Stimulated activated CD8-positive, alpha-beta memory T cell treated with anti-CD3 and anti-CD28 coated beads, Interleukin-4, amount 100 ng/mL, for 48 hours (primary cell): ENCODE measurements at regions not wholly inside any gene's neighbourhood (a gene's known extent, or its start where the extent isn't known, plus 50 kb on each side); places are given as distances from the start of the nearest gene placed in this dataset.

ENCODE experiments used
- DNase-seq: peaks from one replicate; pipeline ENCODE4 v3.0.0-alpha.2; 2020

DNA sequence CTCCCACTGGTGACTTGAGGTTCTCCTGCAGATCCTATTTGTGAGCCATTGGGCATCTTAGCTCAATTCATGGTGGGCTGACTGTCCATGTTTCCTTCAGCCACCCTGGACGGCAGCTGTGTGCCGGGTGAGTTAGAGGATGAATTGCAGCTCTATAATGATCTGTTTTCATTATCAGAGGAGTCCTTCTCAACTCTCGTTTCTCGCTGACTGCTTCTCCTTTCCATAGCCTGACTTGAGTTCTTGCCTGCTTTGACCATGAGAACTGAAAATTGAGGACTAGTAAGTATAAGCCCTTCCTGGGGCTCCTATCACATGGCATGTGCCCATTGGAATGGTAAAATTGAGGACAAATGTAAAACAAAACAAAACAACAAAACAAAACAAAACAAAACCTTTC, 121.8 kb downstream of the CDC42EP3 start:
- no peak for DNase-seq

DNA sequence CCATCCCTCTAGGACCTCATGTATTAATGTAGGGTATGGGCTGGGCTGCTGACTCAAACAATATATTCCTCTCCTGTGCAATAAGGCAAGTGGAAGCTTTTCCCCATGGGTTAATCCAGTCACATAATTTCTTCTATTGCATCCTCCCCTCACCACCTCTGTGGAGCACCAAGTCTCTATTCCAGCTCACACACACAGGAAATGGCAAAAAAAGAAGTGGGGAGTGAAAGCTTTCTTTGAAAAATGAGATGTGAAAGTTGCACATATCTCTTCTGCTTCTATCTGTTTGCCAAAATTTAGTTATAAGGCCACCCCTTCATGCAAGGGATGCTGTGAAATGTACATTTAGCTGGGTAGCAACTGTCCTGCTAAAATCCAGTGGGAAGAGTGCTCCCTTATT, 121.3 kb downstream of the CDC42EP3 start:
- DNase-seq, result no peak

- DNase-seq, result no peak
Observed at GRCh38 chr2:37551783-37552182, 119.7 kb downstream of the CDC42EP3 start.

GRCh38 chr2:37552339-37552738, 119.1 kb downstream of the CDC42EP3 start:
- no peak for DNase-seq

- no peak for DNase-seq
Observed at GRCh38 chr2:37553411-37554154, 117.9 kb downstream of the CDC42EP3 start.

- no peak for DNase-seq
Observed at GRCh38 chr2:37554155-37554510, 117.3 kb downstream of the CDC42EP3 start.

- no peak for DNase-seq
Observed at GRCh38 chr2:37554687-37555086, 116.8 kb downstream of the CDC42EP3 start.

GRCh38 chr2:37555457-37555856, 116.0 kb downstream of the CDC42EP3 start:
- DNase-seq, result peak; percentile 34

GRCh38 chr2:37556256-37556655, 115.2 kb downstream of the CDC42EP3 start:
- DNase-seq, result no peak

- DNase-seq, result no peak
Observed at GRCh38 chr2:37558623-37559022, 112.8 kb downstream of the CDC42EP3 start.

- no peak for DNase-seq
Observed at GRCh38 chr2:37560241-37560848, 111.1 kb downstream of the CDC42EP3 start.

DNA sequence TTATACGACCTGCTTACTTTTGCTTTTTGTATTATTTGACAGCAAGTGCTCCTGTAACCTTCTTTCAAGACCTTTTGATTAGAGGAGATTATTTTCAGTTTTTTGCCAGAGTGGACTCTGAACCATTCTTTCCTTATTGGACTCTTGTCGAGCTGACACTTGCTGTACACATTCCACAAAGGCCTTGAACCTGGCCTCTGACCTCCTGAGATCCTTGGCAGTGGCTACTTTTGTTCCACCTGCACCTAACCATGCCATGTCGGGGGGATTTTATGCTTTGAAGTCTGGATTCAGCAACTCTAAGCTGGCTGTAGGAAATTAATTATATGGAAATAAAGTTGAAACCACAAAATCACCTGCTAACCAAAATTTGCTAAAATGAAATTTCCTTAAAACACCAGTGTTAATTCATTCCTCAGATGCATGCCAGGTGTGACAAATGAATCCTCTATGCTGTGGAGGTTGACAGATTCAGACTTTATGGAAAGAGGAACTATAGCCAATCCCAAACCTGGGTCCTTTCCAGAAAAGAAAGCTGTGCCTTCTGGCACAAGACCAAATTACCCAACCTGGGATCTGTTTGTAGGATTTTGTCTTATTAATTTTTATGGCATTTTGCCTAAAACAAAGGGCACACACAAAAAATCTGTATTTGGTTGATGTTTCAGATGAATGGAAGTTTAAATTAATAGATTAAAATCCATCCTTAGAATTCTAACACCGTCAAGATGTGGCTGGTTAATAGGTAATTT, 110.4 kb downstream of the CDC42EP3 start:
- DNase-seq, result no peak

DNA sequence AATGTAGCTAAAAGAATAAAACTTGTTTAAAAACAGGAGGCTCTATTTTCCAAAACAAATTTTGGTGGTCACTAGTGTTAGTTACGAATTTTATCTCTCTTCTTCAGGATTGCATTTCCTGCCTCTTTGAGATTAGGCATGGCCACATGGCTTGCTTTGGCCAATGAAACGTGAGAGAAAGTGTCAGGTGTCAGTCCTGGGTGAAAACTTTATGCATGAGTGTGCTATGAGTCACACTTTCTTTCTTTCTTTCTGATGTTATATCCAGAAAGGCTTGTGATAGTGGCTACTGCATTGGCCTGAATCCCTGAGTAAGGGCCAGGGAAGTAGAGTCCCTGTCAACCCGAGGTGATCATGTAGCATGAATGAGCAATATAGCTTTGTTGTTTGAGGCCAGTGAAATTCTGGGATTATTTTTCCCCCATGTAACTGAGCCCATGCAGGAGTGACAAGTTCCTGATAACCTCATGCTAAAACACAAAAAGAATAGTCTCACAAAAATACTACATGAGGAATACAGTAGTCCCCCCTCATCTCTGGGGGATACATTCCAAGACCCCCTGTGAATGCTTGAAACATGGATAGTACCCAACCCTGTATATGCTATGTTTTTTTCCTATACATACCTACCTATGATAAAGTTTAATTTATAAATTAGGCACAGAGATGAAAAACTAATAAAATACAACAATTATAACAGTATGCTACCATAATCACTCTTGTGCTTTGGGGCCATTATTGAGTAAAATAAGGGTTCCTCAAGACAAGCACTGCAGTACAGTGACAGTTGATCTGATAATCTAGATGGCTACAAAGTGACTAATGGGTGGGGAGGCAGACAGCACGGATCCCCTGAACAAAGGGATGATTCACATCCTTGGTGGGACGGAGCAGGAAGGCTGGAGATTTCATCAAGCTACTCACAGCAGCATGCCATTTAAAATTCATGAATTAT, 109.5 kb downstream of the CDC42EP3 start:
- DNase-seq, result peak; percentile 42

DNA sequence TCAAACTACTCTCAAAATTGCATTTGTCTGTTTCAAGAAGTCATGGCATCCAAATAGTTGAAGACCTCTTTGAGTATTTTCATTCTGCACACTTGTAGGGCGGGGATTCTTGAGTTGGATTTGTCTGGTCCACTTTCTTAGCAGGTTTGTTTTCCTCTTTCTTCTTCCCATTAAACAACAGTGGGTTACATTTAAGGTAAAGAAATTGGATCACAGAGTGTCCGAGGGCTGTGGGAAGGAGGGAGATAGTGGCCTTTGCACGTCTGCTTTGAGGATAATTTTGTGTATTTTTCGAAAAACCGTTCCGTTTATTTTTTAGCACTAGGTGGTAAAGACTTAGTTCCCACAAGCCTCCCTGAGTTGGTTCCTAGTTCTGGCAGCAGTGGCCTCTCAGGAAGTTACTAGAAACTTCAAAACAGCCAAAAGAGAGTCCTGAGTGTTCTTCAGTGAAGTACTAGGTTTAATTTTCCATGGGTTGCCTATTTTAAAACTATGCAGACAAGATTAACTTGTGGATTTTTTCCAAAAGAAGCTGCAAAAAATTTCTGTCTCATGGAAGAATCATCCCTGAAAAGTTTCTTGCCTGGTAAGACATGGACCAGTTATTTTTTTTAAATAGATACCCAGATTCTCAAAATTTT, 107.9 kb downstream of the CDC42EP3 start:
- DNase-seq, result no peak

- no peak for DNase-seq
Observed at GRCh38 chr2:37564356-37564755, 107.1 kb downstream of the CDC42EP3 start.

GRCh38 chr2:37566517-37566981, 104.9 kb downstream of the CDC42EP3 start:
- no peak for DNase-seq

DNA sequence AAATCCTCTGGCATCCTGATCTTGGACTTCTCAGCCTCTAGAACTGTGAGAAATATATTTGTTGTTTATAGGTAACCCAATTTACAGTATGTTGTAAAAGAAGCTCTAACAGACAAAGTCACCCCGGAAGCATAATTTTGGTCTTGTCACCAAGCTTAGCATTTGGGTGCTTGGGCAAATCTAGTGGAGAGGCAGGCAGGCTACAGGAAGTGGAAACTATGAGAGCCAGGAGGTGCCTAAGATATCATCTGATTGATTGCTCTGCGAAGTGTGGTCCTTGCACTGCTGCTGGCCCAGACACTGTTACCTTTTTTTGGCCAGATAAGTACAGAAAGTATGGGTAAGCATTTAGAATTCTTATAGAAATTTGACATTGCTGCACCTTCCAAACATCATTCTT, 102.9 kb downstream of the CDC42EP3 start:
- no peak for DNase-seq

DNA sequence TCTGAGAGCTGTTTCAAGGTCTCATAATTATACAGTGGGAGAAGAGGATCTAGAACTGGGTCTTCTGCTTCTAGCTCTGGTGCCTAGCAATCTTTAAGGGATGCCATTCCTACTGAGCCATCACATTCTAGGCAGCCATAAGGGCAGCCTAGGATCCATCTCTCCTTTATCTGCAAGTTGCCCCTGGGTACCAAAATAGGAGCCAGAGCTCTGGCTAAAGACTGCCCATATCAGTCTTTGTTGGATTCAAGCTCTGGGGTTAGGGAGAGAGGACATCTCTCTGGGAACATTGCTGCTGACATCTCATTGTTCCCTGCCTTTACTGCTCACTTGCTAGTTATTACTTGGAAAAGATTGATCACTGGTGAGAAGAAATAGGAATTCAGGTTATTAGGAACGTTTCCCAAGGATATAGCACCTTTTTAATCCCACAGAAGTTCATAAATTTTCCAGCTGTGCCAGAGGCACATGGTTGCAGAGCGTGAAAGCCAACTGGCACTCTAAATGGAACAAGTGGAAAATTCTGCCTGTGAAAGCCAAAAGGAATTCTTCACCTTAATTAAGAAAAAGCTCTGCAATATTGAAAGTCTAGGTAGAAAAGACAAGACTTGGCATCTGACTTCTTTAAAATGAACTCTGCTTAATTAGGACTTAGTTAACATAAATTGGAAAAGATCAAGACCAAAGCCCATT, 102.2 kb downstream of the CDC42EP3 start:
- DNase-seq, result no peak

DNA sequence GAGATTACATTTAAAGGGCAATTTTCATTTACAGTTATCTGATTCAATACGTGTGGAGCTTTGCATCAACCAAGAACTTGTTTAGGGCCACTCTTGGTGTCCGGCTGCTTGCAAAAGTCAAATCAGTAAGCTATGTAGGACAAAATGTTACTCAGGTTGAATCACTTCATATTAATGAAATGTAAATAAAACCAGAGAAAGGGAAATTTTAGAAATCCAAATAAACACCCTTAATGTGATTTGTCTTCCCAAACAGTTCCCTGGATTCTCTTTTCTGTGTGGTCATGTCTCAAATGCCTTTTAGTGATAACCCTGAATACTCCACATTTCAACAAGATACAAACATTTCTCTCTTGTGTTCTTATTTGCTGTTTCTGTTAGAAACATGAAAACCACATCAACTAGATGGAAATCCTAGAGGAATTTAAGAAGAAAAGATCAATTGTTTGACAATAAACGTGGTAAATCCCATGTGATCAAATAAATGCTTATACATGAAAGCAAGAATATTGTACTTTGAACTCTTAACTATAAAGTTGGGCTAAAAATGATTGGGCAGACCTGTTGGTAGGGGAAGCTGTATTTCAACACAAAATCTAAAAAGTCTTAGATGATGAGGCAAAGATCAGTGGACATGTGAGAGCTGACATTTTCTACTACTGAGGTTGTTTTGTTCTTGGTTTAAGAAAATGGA, 101.3 kb downstream of the CDC42EP3 start:
- DNase-seq, result no peak

DNA sequence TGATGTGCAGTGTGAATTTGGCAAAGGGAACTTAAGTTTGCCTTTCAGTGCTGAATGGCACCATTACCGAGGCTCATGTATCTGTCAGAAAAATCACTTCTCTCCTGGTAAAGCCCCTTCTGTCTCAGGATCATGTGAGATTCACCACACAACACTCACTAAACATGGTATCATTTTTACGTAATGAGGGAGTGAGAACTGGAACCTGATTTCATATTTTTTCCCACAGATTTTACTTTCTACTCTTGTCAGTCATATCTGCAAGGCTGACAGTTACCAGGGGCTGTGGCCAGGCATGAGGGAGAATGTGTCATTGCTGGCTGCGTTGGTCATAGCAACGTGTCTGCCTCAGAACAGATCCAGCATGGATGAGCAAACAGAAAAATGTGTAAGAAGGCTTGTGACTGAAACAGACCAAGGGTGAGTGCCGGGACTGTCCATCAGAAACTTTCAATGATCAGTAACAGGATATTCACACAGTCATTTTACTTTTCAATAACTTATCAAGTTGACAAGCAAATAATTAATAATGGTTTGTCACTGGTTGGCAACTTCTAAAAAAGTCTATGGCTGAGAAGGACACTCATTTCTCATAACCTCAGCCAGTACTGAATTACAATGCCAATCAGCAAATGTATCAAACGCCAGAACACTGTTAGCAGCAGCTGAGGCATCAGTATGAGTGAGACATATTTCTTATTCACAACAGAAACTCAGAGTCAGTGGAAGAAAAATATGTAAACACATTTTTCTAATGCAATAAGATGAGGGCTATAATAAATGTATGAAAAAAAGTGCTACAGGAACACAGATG, 100.5 kb downstream of the CDC42EP3 start:
- DNase-seq, result peak; percentile 74
